ENCODE measurements at regions not wholly inside any gene's neighbourhood (a gene's known extent, or its start where the extent isn't known, plus 50 kb on each side); places are given as distances from the start of the nearest gene placed in this dataset.
"Not testable (repeated sequence)": the region's sequence is repeated elsewhere in the genome, so short reads cannot be mapped to it uniquely, and the experiment has no call there.

DNA sequence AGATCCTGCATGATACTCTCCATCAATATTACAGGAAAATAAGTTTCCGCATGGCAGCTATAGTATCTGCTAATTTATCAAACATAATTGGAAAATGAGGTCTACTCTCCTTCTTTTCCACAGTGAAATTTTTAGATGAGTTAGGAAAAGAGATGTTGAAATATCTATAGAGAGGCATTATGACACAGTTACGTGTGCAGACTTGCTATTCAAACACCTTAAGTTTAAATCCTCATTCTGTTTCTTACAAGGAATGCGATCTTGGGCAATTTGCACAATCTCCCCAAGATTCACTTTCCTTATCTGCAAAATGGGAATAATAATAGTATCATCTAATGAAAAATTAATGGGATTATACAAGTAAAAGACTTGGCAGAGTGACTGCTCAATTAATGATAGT is 91.7 kb upstream of the SLCO6A1 start:
- TF ChIP-seq EP300 (conservative IDR thresholded peaks at IDR 0.05; ENCODE audit: poor library complexity, severe bottlenecking) (no peak), POLR2AphosphoS5 (IDR thresholded peaks at IDR 0.05) (no peak), RAD21 (conservative IDR thresholded peaks at IDR 0.05) (no peak), MXI1 (conservative IDR thresholded peaks at IDR 0.05; ENCODE audit: poor library complexity, severe bottlenecking) (no peak), TAF1 (IDR thresholded peaks at IDR 0.05; ENCODE audit: low read depth) (no peak), EZH2 (IDR thresholded peaks at IDR 0.05; ENCODE audit: borderline replicate concordance, insufficient read depth, low read length, poor library complexity, severe bottlenecking) (no peak), SMC3 (conservative IDR thresholded peaks at IDR 0.05; ENCODE audit: poor library complexity) (no peak)
- TF ChIP-seq, protein P1, sequence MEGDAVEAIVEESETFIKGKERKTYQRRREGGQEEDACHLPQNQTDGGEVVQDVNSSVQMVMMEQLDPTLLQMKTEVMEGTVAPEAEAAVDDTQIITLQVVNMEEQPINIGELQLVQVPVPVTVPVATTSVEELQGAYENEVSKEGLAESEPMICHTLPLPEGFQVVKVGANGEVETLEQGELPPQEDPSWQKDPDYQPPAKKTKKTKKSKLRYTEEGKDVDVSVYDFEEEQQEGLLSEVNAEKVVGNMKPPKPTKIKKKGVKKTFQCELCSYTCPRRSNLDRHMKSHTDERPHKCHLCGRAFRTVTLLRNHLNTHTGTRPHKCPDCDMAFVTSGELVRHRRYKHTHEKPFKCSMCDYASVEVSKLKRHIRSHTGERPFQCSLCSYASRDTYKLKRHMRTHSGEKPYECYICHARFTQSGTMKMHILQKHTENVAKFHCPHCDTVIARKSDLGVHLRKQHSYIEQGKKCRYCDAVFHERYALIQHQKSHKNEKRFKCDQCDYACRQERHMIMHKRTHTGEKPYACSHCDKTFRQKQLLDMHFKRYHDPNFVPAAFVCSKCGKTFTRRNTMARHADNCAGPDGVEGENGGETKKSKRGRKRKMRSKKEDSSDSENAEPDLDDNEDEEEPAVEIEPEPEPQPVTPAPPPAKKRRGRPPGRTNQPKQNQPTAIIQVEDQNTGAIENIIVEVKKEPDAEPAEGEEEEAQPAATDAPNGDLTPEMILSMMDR (IDR thresholded peaks at IDR 0.05; ENCODE audit: poor library complexity, severe bottlenecking): no peak
- TF ChIP-seq, protein P2, sequence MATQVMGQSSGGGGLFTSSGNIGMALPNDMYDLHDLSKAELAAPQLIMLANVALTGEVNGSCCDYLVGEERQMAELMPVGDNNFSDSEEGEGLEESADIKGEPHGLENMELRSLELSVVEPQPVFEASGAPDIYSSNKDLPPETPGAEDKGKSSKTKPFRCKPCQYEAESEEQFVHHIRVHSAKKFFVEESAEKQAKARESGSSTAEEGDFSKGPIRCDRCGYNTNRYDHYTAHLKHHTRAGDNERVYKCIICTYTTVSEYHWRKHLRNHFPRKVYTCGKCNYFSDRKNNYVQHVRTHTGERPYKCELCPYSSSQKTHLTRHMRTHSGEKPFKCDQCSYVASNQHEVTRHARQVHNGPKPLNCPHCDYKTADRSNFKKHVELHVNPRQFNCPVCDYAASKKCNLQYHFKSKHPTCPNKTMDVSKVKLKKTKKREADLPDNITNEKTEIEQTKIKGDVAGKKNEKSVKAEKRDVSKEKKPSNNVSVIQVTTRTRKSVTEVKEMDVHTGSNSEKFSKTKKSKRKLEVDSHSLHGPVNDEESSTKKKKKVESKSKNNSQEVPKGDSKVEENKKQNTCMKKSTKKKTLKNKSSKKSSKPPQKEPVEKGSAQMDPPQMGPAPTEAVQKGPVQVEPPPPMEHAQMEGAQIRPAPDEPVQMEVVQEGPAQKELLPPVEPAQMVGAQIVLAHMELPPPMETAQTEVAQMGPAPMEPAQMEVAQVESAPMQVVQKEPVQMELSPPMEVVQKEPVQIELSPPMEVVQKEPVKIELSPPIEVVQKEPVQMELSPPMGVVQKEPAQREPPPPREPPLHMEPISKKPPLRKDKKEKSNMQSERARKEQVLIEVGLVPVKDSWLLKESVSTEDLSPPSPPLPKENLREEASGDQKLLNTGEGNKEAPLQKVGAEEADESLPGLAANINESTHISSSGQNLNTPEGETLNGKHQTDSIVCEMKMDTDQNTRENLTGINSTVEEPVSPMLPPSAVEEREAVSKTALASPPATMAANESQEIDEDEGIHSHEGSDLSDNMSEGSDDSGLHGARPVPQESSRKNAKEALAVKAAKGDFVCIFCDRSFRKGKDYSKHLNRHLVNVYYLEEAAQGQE (IDR thresholded peaks at IDR 0.05; ENCODE audit: borderline replicate concordance): no peak
- no peaks in the 10 kb centered on the region for H3K9me3 ChIP-seq (ENCODE audit: low read length)
- H3K9me2 ChIP-seq (ENCODE audit: insufficient read depth, low read length): no peaks in the 10 kb centered on the region
- H3K79me2 ChIP-seq (replicated peaks; ENCODE audit: insufficient read depth, low read length): no peaks in the 10 kb centered on the region
- no peak overlapping the region for H3K4me2 ChIP-seq (ENCODE audit: low read length)
- no peaks in the 10 kb centered on the region for H3K36me3 ChIP-seq (ENCODE audit: insufficient read depth, low read length)
- H3K27me3 ChIP-seq (ENCODE audit: insufficient read depth, low read depth, low read length): no peaks in the 10 kb centered on the region
- no peak overlapping the region for H2AFZ ChIP-seq (ENCODE audit: low read depth, low read length)
- H3K9ac ChIP-seq (ENCODE audit: low read length): no peak overlapping the region
- no peak overlapping the region for H3K27ac ChIP-seq (ENCODE audit: low read length)
- no peaks in the 10 kb centered on the region for H4K20me1 ChIP-seq (ENCODE audit: insufficient read depth)
- H3F3A ChIP-seq (ENCODE audit: insufficient read depth, low read length, poor library complexity, severe bottlenecking): no peaks in the 10 kb centered on the region
- H3K4me3 ChIP-seq (ENCODE audit: low read length): no peak overlapping the region

DNA sequence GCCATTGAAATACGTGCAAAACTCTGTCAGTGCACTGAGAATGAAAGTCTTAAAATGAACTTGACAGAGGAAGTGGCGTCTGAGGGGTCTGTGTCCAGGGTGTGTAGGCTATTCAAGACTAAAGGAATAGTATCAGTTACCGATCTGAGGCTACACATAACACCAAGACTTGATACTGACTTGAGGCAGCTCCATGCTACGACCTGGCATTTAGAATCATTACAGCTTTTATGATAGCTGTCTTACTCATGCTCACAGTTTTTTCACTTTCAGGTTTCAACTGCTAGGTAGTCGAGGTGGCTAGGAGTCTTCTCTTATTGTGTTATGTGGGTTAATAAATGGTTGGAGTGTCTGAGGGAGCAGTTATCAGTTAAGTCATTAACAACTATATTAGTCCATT is 92.8 kb upstream of the SLCO6A1 start:
- Histone ChIP-seq H3K9me2 (ENCODE audit: insufficient read depth, low read length) (no peaks in the 10 kb centered on the region), H3K27me3 (ENCODE audit: insufficient read depth, low read depth, low read length) (no peaks in the 10 kb centered on the region), H3K4me2 (ENCODE audit: low read length) (no peak overlapping the region), H2AFZ (ENCODE audit: low read depth, low read length) (no peak overlapping the region), H3K27ac (ENCODE audit: low read length) (no peak overlapping the region), H3K9ac (ENCODE audit: low read length) (no peak overlapping the region), H4K20me1 (ENCODE audit: insufficient read depth) (no peaks in the 10 kb centered on the region), H3K36me3 (ENCODE audit: insufficient read depth, low read length) (no peaks in the 10 kb centered on the region), H3K4me3 (ENCODE audit: low read length) (no peak overlapping the region), H3F3A (ENCODE audit: insufficient read depth, low read length, poor library complexity, severe bottlenecking) (no peaks in the 10 kb centered on the region), H3K79me2 (replicated peaks; ENCODE audit: insufficient read depth, low read length) (no peaks in the 10 kb centered on the region), H3K9me3 (ENCODE audit: low read length) (no peaks in the 10 kb centered on the region)
- TF ChIP-seq SMC3 (conservative IDR thresholded peaks at IDR 0.05; ENCODE audit: poor library complexity): no peak
- TF ChIP-seq, protein P2 (IDR thresholded peaks at IDR 0.05; ENCODE audit: borderline replicate concordance): no peak
- TF ChIP-seq EP300 (conservative IDR thresholded peaks at IDR 0.05; ENCODE audit: poor library complexity, severe bottlenecking): no peak
- no peak for TF ChIP-seq EZH2 (IDR thresholded peaks at IDR 0.05; ENCODE audit: borderline replicate concordance, insufficient read depth, low read length, poor library complexity, severe bottlenecking)
- TF ChIP-seq POLR2AphosphoS5 (IDR thresholded peaks at IDR 0.05): no peak
- TF ChIP-seq RAD21 (conservative IDR thresholded peaks at IDR 0.05): no peak
- TF ChIP-seq, protein P1 (IDR thresholded peaks at IDR 0.05; ENCODE audit: poor library complexity, severe bottlenecking): no peak
- no peak for TF ChIP-seq TAF1 (IDR thresholded peaks at IDR 0.05; ENCODE audit: low read depth)
- TF ChIP-seq MXI1 (conservative IDR thresholded peaks at IDR 0.05; ENCODE audit: poor library complexity, severe bottlenecking): no peak

DNA sequence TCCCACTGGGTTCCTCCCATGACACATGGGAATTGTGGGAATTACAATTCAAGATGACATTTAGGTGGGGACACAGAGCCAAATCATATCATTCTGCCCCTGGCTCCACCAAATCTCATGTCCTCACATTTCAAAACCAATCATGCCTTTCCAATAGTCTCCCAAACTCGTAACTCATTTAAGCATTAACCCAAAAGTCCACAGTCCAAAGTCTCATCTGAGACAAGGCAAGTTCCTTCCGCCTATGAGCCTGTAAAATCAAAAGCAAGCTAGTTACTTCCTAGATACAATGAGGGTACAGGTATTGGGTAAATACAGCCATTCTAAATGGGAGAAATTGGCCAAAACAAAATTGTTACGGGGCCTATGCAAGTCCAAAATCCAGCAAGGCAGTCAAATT is 93.8 kb upstream of the SLCO6A1 start:
- H3K27me3 ChIP-seq (ENCODE audit: insufficient read depth, low read depth, low read length); H4K20me1 ChIP-seq (ENCODE audit: insufficient read depth); H3K27ac ChIP-seq (ENCODE audit: low read length); H3K4me2 ChIP-seq (ENCODE audit: low read length); H2AFZ ChIP-seq (ENCODE audit: low read depth, low read length); H3K4me3 ChIP-seq (ENCODE audit: low read length); H3K9ac ChIP-seq (ENCODE audit: low read length); H3F3A ChIP-seq (ENCODE audit: insufficient read depth, low read length, poor library complexity, severe bottlenecking); H3K9me3 ChIP-seq (ENCODE audit: low read length); H3K36me3 ChIP-seq (ENCODE audit: insufficient read depth, low read length); H3K79me2 ChIP-seq (replicated peaks; ENCODE audit: insufficient read depth, low read length); H3K9me2 ChIP-seq (ENCODE audit: insufficient read depth, low read length): not testable (repeated sequence)
